ENCODE measurements at regions not wholly inside any gene's neighbourhood (a gene's known extent, or its start where the extent isn't known, plus 50 kb on each side); places are given as distances from the start of the nearest gene placed in this dataset.

DNA sequence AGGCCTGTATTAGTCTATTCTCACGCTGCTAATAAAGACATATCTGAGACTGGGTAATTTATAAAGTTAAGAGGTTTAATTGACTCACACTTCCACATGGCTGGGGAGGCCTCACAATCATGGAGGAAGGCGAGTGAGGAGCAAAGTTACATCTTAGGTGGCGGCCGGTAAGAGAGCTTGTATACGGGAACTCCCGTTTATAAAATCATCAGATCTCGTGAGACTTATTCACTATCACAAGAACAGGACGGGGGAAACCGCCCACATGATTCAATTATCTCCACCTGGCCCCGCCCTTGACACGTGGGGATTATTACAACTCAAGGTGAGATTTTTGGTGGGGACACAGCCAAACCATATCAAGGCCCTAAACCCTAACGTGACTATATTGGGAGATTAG is 110.1 kb downstream of the LLPH start:
- H3K27me3 ChIP-seq, result no peaks in the 10 kb centered on the region
- 81 to 91% methylated on average over 11 to 12 of the region's 12 CpGs for WGBS, 2 donors
- TF ChIP-seq POLR2A (IDR thresholded peaks at IDR 0.05), result no peak
- TF ChIP-seq, protein P1, sequence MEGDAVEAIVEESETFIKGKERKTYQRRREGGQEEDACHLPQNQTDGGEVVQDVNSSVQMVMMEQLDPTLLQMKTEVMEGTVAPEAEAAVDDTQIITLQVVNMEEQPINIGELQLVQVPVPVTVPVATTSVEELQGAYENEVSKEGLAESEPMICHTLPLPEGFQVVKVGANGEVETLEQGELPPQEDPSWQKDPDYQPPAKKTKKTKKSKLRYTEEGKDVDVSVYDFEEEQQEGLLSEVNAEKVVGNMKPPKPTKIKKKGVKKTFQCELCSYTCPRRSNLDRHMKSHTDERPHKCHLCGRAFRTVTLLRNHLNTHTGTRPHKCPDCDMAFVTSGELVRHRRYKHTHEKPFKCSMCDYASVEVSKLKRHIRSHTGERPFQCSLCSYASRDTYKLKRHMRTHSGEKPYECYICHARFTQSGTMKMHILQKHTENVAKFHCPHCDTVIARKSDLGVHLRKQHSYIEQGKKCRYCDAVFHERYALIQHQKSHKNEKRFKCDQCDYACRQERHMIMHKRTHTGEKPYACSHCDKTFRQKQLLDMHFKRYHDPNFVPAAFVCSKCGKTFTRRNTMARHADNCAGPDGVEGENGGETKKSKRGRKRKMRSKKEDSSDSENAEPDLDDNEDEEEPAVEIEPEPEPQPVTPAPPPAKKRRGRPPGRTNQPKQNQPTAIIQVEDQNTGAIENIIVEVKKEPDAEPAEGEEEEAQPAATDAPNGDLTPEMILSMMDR (IDR thresholded peaks at IDR 0.05), result no peak

DNA sequence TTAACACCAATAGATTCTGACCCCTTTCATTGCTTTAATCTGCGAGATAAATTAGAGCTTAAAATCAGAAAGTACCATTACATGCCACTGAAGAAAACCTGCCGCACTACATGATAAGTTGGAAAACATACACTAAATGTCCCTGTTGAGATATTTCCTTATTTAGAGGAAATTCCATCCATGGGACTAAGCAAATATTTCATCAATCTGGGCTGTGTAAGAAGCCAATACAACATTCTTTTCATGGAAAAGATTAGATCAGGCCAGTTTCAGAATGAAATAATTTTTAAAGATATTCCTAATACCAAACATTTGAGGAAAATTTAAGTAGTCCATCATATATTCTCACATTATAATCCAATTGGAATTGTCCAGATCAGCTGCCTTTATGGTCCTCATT is 112.8 kb downstream of the LLPH start:
- no peak overlapping the region for H3K27ac ChIP-seq
- intact Hi-C loops (cut with DNase I), result no loop called here
- H3K4me3 ChIP-seq, result no peak overlapping the region
- WGBS, 2 donors, result 90 to 91% methylated on average over 2 of the region's 2 CpGs
- TF ChIP-seq POLR2A (IDR thresholded peaks at IDR 0.05), result no peak
- TF ChIP-seq, protein P1 (IDR thresholded peaks at IDR 0.05), result no peak
- no peak for DNase-seq
- no peaks in the 10 kb centered on the region for H3K27me3 ChIP-seq
- H3K9me3 ChIP-seq, result no peaks in the 10 kb centered on the region
- H3K36me3 ChIP-seq, result no peaks in the 10 kb centered on the region
- no peaks in the 10 kb centered on the region for H3K4me1 ChIP-seq

More for the DNA sequence above, 110.1 kb downstream of the LLPH start:
- no peak for DNase-seq
- Histone ChIP-seq H3K4me1 (no peaks in the 10 kb centered on the region), H3K27ac (no peak overlapping the region), H3K9me3 (no peaks in the 10 kb centered on the region), H3K4me3 (no peak overlapping the region), H3K36me3 (no peaks in the 10 kb centered on the region)
- intact Hi-C loops (cut with DNase I), result no loop called here

Small RNAs in the stretch of these regions (small RNA-seq; reads per million reads assigned to genes)
- gene MIR6074, result 0 reads per million in 4 donors
- gene RNA5SP362, result 0 reads per million in 4 donors
